OCI-LY3 (cell line): ENCODE measurements at regions not wholly inside any gene's neighbourhood (a gene's known extent, or its start where the extent isn't known, plus 50 kb on each side); places are given as distances from the start of the nearest gene placed in this dataset.

Experiments used
- EZH2phosphoT487 ChIP-seq: fragments of 200-600 bp; shearing (Covaris generic); IDR thresholded peaks from 2 replicates; pipeline ENCODE4 v1.6.1; 2018; ENCODE audit warnings: antibody characterized with exemption, mixed run types, low read depth
- TF ChIP-seq, protein P1 (sequence below): fragments of 200-600, 300-600 bp; sonication (generic); IDR thresholded peaks from 2 replicates; pipeline ENCODE4 v1.5.1; 2014; ENCODE audit warnings: antibody characterized with exemption, low read length, low read depth

GRCh38 chr14:86646125-86646524 lies 1116.2 kb downstream of the FLRT2 start:
- TF ChIP-seq, protein P1, sequence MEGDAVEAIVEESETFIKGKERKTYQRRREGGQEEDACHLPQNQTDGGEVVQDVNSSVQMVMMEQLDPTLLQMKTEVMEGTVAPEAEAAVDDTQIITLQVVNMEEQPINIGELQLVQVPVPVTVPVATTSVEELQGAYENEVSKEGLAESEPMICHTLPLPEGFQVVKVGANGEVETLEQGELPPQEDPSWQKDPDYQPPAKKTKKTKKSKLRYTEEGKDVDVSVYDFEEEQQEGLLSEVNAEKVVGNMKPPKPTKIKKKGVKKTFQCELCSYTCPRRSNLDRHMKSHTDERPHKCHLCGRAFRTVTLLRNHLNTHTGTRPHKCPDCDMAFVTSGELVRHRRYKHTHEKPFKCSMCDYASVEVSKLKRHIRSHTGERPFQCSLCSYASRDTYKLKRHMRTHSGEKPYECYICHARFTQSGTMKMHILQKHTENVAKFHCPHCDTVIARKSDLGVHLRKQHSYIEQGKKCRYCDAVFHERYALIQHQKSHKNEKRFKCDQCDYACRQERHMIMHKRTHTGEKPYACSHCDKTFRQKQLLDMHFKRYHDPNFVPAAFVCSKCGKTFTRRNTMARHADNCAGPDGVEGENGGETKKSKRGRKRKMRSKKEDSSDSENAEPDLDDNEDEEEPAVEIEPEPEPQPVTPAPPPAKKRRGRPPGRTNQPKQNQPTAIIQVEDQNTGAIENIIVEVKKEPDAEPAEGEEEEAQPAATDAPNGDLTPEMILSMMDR, result no peak
- TF ChIP-seq EZH2phosphoT487, result no peak
